ENCODE measurements at regions not wholly inside any gene's neighbourhood (a gene's known extent, or its start where the extent isn't known, plus 50 kb on each side); places are given as distances from the start of the nearest gene placed in this dataset.

- no peak overlapping the region for H3K4me3 ChIP-seq (ENCODE audit: low read depth, low read length)
- no peak for TF ChIP-seq CTCF (IDR thresholded peaks at IDR 0.05; ENCODE audit: borderline replicate concordance, insufficient read depth, low read depth, low read length)
Observed at GRCh38 chr18:980586-980985, 75.9 kb downstream of the ADCYAP1 start.

- H3K4me3 ChIP-seq (ENCODE audit: low read depth, low read length) = no peak overlapping the region
- no peak for TF ChIP-seq CTCF (IDR thresholded peaks at IDR 0.05; ENCODE audit: borderline replicate concordance, insufficient read depth, low read depth, low read length)
Observed at GRCh38 chr18:984004-984403, 79.3 kb downstream of the ADCYAP1 start.

GRCh38 chr18:985212-985661, 80.6 kb downstream of the ADCYAP1 start:
- TF ChIP-seq CTCF (IDR thresholded peaks at IDR 0.05; ENCODE audit: borderline replicate concordance, insufficient read depth, low read depth, low read length) = no peak
- no peak overlapping the region for H3K4me3 ChIP-seq (ENCODE audit: low read depth, low read length)

GRCh38 chr18:986051-986450, 81.4 kb downstream of the ADCYAP1 start:
- H3K4me3 ChIP-seq (ENCODE audit: low read depth, low read length) = no peak overlapping the region
- no peak for TF ChIP-seq CTCF (IDR thresholded peaks at IDR 0.05; ENCODE audit: borderline replicate concordance, insufficient read depth, low read depth, low read length)

- H3K4me3 ChIP-seq (ENCODE audit: low read depth, low read length) = no peak overlapping the region
- no peak for TF ChIP-seq CTCF (IDR thresholded peaks at IDR 0.05; ENCODE audit: borderline replicate concordance, insufficient read depth, low read depth, low read length)
Observed at GRCh38 chr18:986552-986951, 81.9 kb downstream of the ADCYAP1 start.

- TF ChIP-seq CTCF (IDR thresholded peaks at IDR 0.05; ENCODE audit: borderline replicate concordance, insufficient read depth, low read depth, low read length) = no peak
- no peak overlapping the region for H3K4me3 ChIP-seq (ENCODE audit: low read depth, low read length)
Observed at GRCh38 chr18:987325-988186, 82.9 kb downstream of the ADCYAP1 start.

- TF ChIP-seq CTCF (IDR thresholded peaks at IDR 0.05; ENCODE audit: borderline replicate concordance, insufficient read depth, low read depth, low read length) = no peak
- no peak overlapping the region for H3K4me3 ChIP-seq (ENCODE audit: low read depth, low read length)
Observed at GRCh38 chr18:989425-989824, 84.8 kb downstream of the ADCYAP1 start.

Measured in GM12875 (cell line).